Suprapubic skin (tissue), 3 donors: ENCODE measurements at regions not wholly inside any gene's neighbourhood (a gene's known extent, or its start where the extent isn't known, plus 50 kb on each side); places are given as distances from the start of the nearest gene placed in this dataset.

Source experiments
- CTCF ChIP-seq, 2 donors: fragments of 200-600 bp in 1 of 2; fragments of 450-650 bp in 1 of 2; sonication (generic) in 1 of 2; IDR thresholded peaks; one replicate each; pipeline ENCODE4 v1.5.1; 2016 to 2019; ENCODE audit warnings: antibody characterized with exemption in 2 of 2, mild to moderate bottlenecking in 1 of 2, moderate library complexity in 1 of 2
- POLR2A ChIP-seq, 2 donors: fragments of 450-650 bp; IDR thresholded peaks; one replicate each; pipeline ENCODE4 v1.6.1; 2017; ENCODE audit warnings: antibody characterized with exemption in 2 of 2, mild to moderate bottlenecking in 2 of 2, moderate library complexity in 2 of 2

DNA sequence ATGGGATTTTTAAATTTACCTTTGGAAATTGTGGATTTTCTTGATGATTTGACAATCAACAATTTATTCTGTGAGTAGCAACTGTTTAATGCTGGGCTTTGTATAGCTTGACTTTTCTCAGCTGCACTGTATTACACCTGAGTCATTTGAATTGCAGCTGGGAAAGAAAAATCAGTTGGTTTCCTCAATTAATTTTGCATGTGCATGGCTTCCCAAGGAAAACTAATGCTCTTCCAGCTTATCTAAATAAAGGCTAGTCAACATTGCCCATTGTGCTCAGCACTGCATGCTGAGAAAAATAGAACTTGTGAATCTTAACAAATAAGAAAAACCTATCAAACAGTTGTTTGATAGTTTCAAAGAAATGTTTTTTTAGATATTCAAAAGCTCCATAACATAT, 268.3 kb upstream of the CDH20 start:
- TF ChIP-seq POLR2A (IDR thresholded peaks at IDR 0.05) (no peak), CTCF (IDR thresholded peaks at IDR 0.05) (no peak)
